ENCODE measurements at regions not wholly inside any gene's neighbourhood (a gene's known extent, or its start where the extent isn't known, plus 50 kb on each side); places are given as distances from the start of the nearest gene placed in this dataset.

GRCh38 chr2:105509269-105510086 is 110.6 kb upstream of the FHL2 start:
- Histone ChIP-seq H4K20me1 (replicated peaks in 1 of 2; ENCODE audit: control insufficient read depth in 1 of 2, insufficient read depth in 2 of 2, low read length in 2 of 2) (no peaks in the 10 kb centered on the region), H3K4me3 (ENCODE audit: extremely low read depth in 1 of 4, insufficient read depth in 2 of 4, low read depth in 3 of 4, low read length in 4 of 4) (no peak overlapping the region), H3K4me2 (ENCODE audit: insufficient read depth in 1 of 2, low read depth in 2 of 2, low read length in 2 of 2) (no peak overlapping the region), H2AFZ (ENCODE audit: low read length) (no peak overlapping the region), H3K9me3 (ENCODE audit: insufficient read depth in 2 of 2, low read depth in 1 of 2, low read length in 1 of 2) (no peaks in the 10 kb centered on the region), H2BK15ac (ENCODE audit: low read length) (no peak overlapping the region), H2BK5ac (ENCODE audit: low read depth, low read length) (no peak overlapping the region), H4K91ac (replicated peaks; ENCODE audit: insufficient read length, low read length) (no peak overlapping the region), H3K4ac (replicated peaks; ENCODE audit: insufficient read length, low read depth, low read length) (no peak overlapping the region), H3K9ac (replicated peaks in 1 of 4; ENCODE audit: extremely low read depth in 1 of 4, low read depth in 3 of 4, low read length in 3 of 4) (no peak overlapping the region), H4K8ac (ENCODE audit: extremely low read depth, insufficient read depth, low read length) (no peak overlapping the region), H3K79me1 (ENCODE audit: low read depth, low read length) (no peaks in the 10 kb centered on the region), H3K14ac (ENCODE audit: insufficient read length) (no peak overlapping the region), H2BK20ac (ENCODE audit: low read length) (no peak overlapping the region), H3K79me2 (ENCODE audit: control insufficient read depth in 1 of 2, insufficient read depth in 2 of 2, low read length in 2 of 2) (no peaks in the 10 kb centered on the region), H3K23me2 (ENCODE audit: low read depth, low read length) (no peaks in the 10 kb centered on the region), H3K4me1 (replicated peaks in 1 of 4; ENCODE audit: control insufficient read depth in 3 of 4, insufficient read depth in 4 of 4, low read length in 3 of 4) (no peaks in the 10 kb centered on the region), H3K27ac (ENCODE audit: low read depth, low read length) (no peak overlapping the region), H2AK5ac (ENCODE audit: low read depth, low read length) (no peak overlapping the region), H3K18ac (ENCODE audit: extremely low read depth, low read length) (no peak overlapping the region), H3K27me3 (replicated peaks in 1 of 4; ENCODE audit: control insufficient read depth in 3 of 4, extremely low read depth in 1 of 4, insufficient read depth in 3 of 4, low read length in 3 of 4) (no peaks in the 10 kb centered on the region), H3K36me3 (ENCODE audit: control insufficient read depth in 2 of 4, insufficient read depth in 4 of 4, low read length in 3 of 4) (no peaks in the 10 kb centered on the region), H3K56ac (replicated peaks; ENCODE audit: insufficient read length, low read depth, low read length) (no peak overlapping the region), H3K23ac (ENCODE audit: insufficient read length) (no peak overlapping the region), H2BK120ac (replicated peaks; ENCODE audit: low read depth, low read length) (no peak overlapping the region), H2BK12ac (ENCODE audit: low read depth, low read length) (no peak overlapping the region), H4K5ac (ENCODE audit: insufficient read length, low read depth, low read length) (no peak overlapping the region)
- ChIA-PET CTCF (ENCODE audit: partially characterized antibody) (interaction anchor here (0.7 to 2.1 kb wide), 6 partner anchors 9 to 147 kb away, joined by 3 to 10 read pairs (median 3); no protein-coding TSS in a partner anchor), POLR2A (ENCODE audit: partially characterized antibody) (no interaction called here)
- DNase-seq (ENCODE audit: low read depth in 1 of 2, low spot score in 2 of 2) (no peak), FAIRE-seq (no peak)
- WGBS, 2 experiments (ENCODE audit: extremely low coverage in 1 of 2, insufficient coverage in 1 of 2, insufficient read length in 1 of 2, insufficient replicate concordance in 2 of 2, low coverage in 1 of 2, low lambda C conversion rate in 2 of 2, missing lambda C conversion rate in 1 of 2) = 72% methylated on average over 6 of the region's 6 CpGs; no CpG with 5 or more reads in 1 of the 2 experiments
- TF ChIP-seq CBX8 (IDR thresholded peaks at IDR 0.05; ENCODE audit: borderline replicate concordance, low read depth, low read length) (no peak), SP1 (IDR thresholded peaks at IDR 0.05; ENCODE audit: low read depth, low read length) (no peak), CREB1 (IDR thresholded peaks at IDR 0.05) (no peak), POU5F1 (IDR thresholded peaks at IDR 0.05; ENCODE audit: low read depth, low read length) (no peak), MAFK (IDR thresholded peaks at IDR 0.05; ENCODE audit: low read depth, low read length) (no peak), HDAC2 (IDR thresholded peaks at IDR 0.05; ENCODE audit: borderline replicate concordance in 1 of 2, low read depth in 2 of 2, low read length in 2 of 2) (no peak), SRF (IDR thresholded peaks at IDR 0.05; ENCODE audit: low read depth, low read length) (no peak), ATF2 (IDR thresholded peaks at IDR 0.05; ENCODE audit: low read length) (no peak), TAF1 (IDR thresholded peaks at IDR 0.05; ENCODE audit: low read depth, low read length) (no peak), SIX5 (IDR thresholded peaks at IDR 0.05; ENCODE audit: low read depth, low read length) (no peak), KDM4A (IDR thresholded peaks at IDR 0.05; ENCODE audit: low read depth, low read length, severe bottlenecking) (no peak), RAD21 (IDR thresholded peaks at IDR 0.05 in 1 of 2, conservative IDR thresholded peaks at IDR 0.05 in 1 of 2; ENCODE audit: low read depth in 2 of 2, low read length in 2 of 2) (no peak)
